GM18508 (cell line): ENCODE measurements at regions not wholly inside any gene's neighbourhood (a gene's known extent, or its start where the extent isn't known, plus 50 kb on each side); places are given as distances from the start of the nearest gene placed in this dataset.
"Not testable (repeated sequence)": the region's sequence is repeated elsewhere in the genome, so short reads cannot be mapped to it uniquely, and the experiment has no call there.

Experiments
- ATAC-seq: cut with Tn5 transposase; IDR thresholded peaks from one replicate; pipeline ENCODE4 v1.9.1; 2021; ENCODE audit warnings: moderate number of reproducible peaks; ENCODE audit not compliant: insufficient read depth, unreplicated experiment

GRCh38 chr5:119966028-119966427, 336.7 kb downstream of the FAM170A start:
- ATAC-seq: no peak

- no peak for ATAC-seq
Measured at GRCh38 chr5:119968690-119969089, 339.3 kb downstream of the FAM170A start.

- not testable (repeated sequence) for ATAC-seq
Measured at GRCh38 chr5:119987077-119987476, 357.7 kb downstream of the FAM170A start.

GRCh38 chr5:119991625-119992024, 362.3 kb downstream of the FAM170A start:
- ATAC-seq: no peak

GRCh38 chr5:119996128-119996527, 366.8 kb downstream of the FAM170A start:
- no peak for ATAC-seq

- no peak for ATAC-seq
Measured at GRCh38 chr5:120007598-120007997, 378.2 kb downstream of the FAM170A start.

- ATAC-seq: no peak
Measured at GRCh38 chr5:120012431-120012830, 383.1 kb downstream of the FAM170A start.

- ATAC-seq: no peak
Measured at GRCh38 chr5:120014535-120014934, 385.2 kb downstream of the FAM170A start.

GRCh38 chr5:120016717-120017382, 387.5 kb downstream of the FAM170A start:
- no peak for ATAC-seq

- no peak for ATAC-seq
Measured at GRCh38 chr5:120017513-120017912, 388.2 kb downstream of the FAM170A start.

GRCh38 chr5:120035181-120035580, 405.8 kb downstream of the FAM170A start:
- ATAC-seq: no peak

- ATAC-seq: no peak
Measured at GRCh38 chr5:120035815-120036577, 406.6 kb downstream of the FAM170A start.

GRCh38 chr5:120037451-120037850, 408.1 kb downstream of the FAM170A start:
- no peak for ATAC-seq

- ATAC-seq: no peak
Measured at GRCh38 chr5:120039111-120039510, 409.8 kb downstream of the FAM170A start.

- ATAC-seq: no peak
Measured at GRCh38 chr5:120043431-120043830, 414.1 kb downstream of the FAM170A start.

- no peak for ATAC-seq
Measured at GRCh38 chr5:120052916-120053828, 410.9 kb upstream of the PRR16 start.

- ATAC-seq: no peak
Measured at GRCh38 chr5:120053841-120054240, 410.3 kb upstream of the PRR16 start.

- no peak for ATAC-seq
Measured at GRCh38 chr5:120055858-120056257, 408.2 kb upstream of the PRR16 start.

- no peak for ATAC-seq
Measured at GRCh38 chr5:120062515-120062917, 401.6 kb upstream of the PRR16 start.

- no peak for ATAC-seq
Measured at GRCh38 chr5:120072068-120072761, 391.9 kb upstream of the PRR16 start.
